ENCODE measurements at regions not wholly inside any gene's neighbourhood (a gene's known extent, or its start where the extent isn't known, plus 50 kb on each side); places are given as distances from the start of the nearest gene placed in this dataset.

DNA sequence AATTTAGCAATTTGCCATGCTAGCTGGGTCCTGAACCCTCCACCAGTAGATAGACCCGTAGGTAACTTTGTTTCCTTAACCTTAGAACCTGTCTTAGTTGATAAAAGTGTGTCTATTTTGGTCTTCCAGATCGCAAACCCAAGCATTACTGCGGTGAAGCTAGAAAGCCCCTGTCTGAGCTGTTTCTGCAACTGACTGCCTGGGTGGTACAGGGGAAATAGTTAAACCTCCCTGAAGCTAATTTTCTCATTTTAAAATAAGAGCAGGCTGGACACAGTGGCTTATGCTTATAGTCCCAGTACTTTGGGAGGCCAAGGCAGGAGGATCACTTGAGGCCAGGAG lies 67.9 kb upstream of the EPCAM start:
- TF ChIP-seq, protein P1, sequence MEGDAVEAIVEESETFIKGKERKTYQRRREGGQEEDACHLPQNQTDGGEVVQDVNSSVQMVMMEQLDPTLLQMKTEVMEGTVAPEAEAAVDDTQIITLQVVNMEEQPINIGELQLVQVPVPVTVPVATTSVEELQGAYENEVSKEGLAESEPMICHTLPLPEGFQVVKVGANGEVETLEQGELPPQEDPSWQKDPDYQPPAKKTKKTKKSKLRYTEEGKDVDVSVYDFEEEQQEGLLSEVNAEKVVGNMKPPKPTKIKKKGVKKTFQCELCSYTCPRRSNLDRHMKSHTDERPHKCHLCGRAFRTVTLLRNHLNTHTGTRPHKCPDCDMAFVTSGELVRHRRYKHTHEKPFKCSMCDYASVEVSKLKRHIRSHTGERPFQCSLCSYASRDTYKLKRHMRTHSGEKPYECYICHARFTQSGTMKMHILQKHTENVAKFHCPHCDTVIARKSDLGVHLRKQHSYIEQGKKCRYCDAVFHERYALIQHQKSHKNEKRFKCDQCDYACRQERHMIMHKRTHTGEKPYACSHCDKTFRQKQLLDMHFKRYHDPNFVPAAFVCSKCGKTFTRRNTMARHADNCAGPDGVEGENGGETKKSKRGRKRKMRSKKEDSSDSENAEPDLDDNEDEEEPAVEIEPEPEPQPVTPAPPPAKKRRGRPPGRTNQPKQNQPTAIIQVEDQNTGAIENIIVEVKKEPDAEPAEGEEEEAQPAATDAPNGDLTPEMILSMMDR (IDR thresholded peaks at IDR 0.05): no peak
- no peak for TF ChIP-seq POLR2A (IDR thresholded peaks at IDR 0.05)

Data from right lobe of liver (tissue), 4 donors.